Activated CD4-positive, alpha-beta T cell treated with anti-CD3 and anti-CD28 coated beads, Interleukin-2, Interleukin-6, amounts not matched to agents 100 ng/mL and 50 ng/mL, durations not matched to agents 16 hours and 8 hours (primary cell): ENCODE measurements at regions not wholly inside any gene's neighbourhood (a gene's known extent, or its start where the extent isn't known, plus 50 kb on each side); places are given as distances from the start of the nearest gene placed in this dataset.
A peak's percentile ranks its signal among the peaks of the same experiment; 100 is the strongest.
"Not testable (repeated sequence)": the region's sequence is repeated elsewhere in the genome, so short reads cannot be mapped to it uniquely, and the experiment has no call there.

Experiments used
- DNase-seq: peaks from one replicate; pipeline ENCODE4 v3.0.0-alpha.2; 2020

GRCh38 chr11:57871231-57871630 is 109.6 kb downstream of the CTNND1 start:
- DNase-seq, result no peak

- no peak for DNase-seq
Observed at GRCh38 chr11:57873196-57873911, 111.8 kb downstream of the CTNND1 start.

GRCh38 chr11:57874981-57875380 is 113.4 kb downstream of the CTNND1 start:
- no peak for DNase-seq

- no peak for DNase-seq
Observed at GRCh38 chr11:57881647-57882046, 120.0 kb downstream of the CTNND1 start.

- no peak for DNase-seq
Observed at GRCh38 chr11:57883630-57884029, 122.0 kb downstream of the CTNND1 start.

- no peak for DNase-seq
Observed at GRCh38 chr11:57885298-57886050, 123.9 kb downstream of the CTNND1 start.

GRCh38 chr11:57888386-57888785 is 126.8 kb downstream of the CTNND1 start:
- DNase-seq, result no peak

GRCh38 chr11:57890521-57890920 is 128.9 kb downstream of the CTNND1 start:
- DNase-seq, result no peak

GRCh38 chr11:57893200-57893599 is 130.5 kb upstream of the OR9Q1 start:
- DNase-seq, result not testable (repeated sequence)

- DNase-seq, result no peak
Observed at GRCh38 chr11:57896361-57897145, 127.1 kb upstream of the OR9Q1 start.

GRCh38 chr11:57899378-57899777 is 124.3 kb upstream of the OR9Q1 start:
- DNase-seq, result no peak

GRCh38 chr11:57900320-57900719 is 123.4 kb upstream of the OR9Q1 start:
- DNase-seq, result no peak

GRCh38 chr11:57901278-57901677 is 122.4 kb upstream of the OR9Q1 start:
- no peak for DNase-seq

- DNase-seq, result no peak
Observed at GRCh38 chr11:57901756-57902155, 121.9 kb upstream of the OR9Q1 start.

GRCh38 chr11:57903011-57903410 is 120.7 kb upstream of the OR9Q1 start:
- DNase-seq, result no peak

- DNase-seq, result peak; percentile 1
Observed at GRCh38 chr11:57903441-57904123, 120.1 kb upstream of the OR9Q1 start.

GRCh38 chr11:57904376-57904775 is 119.3 kb upstream of the OR9Q1 start:
- DNase-seq, result no peak

- no peak for DNase-seq
Observed at GRCh38 chr11:57905439-57905838, 118.2 kb upstream of the OR9Q1 start.

GRCh38 chr11:57908399-57908798 is 115.3 kb upstream of the OR9Q1 start:
- DNase-seq, result not testable (repeated sequence)

GRCh38 chr11:57911522-57911921 is 112.2 kb upstream of the OR9Q1 start:
- DNase-seq, result not testable (repeated sequence)

- DNase-seq, result no peak
Observed at GRCh38 chr11:57913715-57914704, 109.7 kb upstream of the OR9Q1 start.

GRCh38 chr11:57917632-57918031 is 106.0 kb upstream of the OR9Q1 start:
- DNase-seq, result no peak
